Activated T-helper 17 cell treated with anti-CD3 and anti-CD28 coated beads, Interleukin-2, amount 50 U/mL, for 72 hours (primary cell): ENCODE measurements at regions not wholly inside any gene's neighbourhood (a gene's known extent, or its start where the extent isn't known, plus 50 kb on each side); places are given as distances from the start of the nearest gene placed in this dataset.

Experiments
- ATAC-seq: fragments of 150-1000 bp; cut with Tn5 transposase; replicated peaks from 2 replicates; pipeline ENCODE4 v1.10.0; 2021; ENCODE audit warnings: mild to moderate bottlenecking, moderate library complexity
- H3K27ac Mint-ChIP-seq: one replicate; pipeline ENCODE4 v1.8.0; 2022; ENCODE audit warnings: mixed read lengths
- H3K27me3 Mint-ChIP-seq: one replicate; pipeline ENCODE4 v1.8.0; 2022; ENCODE audit warnings: mixed read lengths
- H3K36me3 Mint-ChIP-seq: one replicate; pipeline ENCODE4 v1.8.0; 2022; ENCODE audit warnings: low read depth, mild to moderate bottlenecking, mixed read lengths
- H3K4me1 Mint-ChIP-seq: one replicate; pipeline ENCODE4 v1.8.0; 2022; ENCODE audit warnings: mixed read lengths
- H3K4me3 Mint-ChIP-seq: one replicate; pipeline ENCODE4 v1.8.0; 2022; ENCODE audit warnings: mild to moderate bottlenecking, mixed read lengths
- H3K9me3 Mint-ChIP-seq: one replicate; pipeline ENCODE4 v1.8.0; 2022; ENCODE audit warnings: mixed read lengths

DNA sequence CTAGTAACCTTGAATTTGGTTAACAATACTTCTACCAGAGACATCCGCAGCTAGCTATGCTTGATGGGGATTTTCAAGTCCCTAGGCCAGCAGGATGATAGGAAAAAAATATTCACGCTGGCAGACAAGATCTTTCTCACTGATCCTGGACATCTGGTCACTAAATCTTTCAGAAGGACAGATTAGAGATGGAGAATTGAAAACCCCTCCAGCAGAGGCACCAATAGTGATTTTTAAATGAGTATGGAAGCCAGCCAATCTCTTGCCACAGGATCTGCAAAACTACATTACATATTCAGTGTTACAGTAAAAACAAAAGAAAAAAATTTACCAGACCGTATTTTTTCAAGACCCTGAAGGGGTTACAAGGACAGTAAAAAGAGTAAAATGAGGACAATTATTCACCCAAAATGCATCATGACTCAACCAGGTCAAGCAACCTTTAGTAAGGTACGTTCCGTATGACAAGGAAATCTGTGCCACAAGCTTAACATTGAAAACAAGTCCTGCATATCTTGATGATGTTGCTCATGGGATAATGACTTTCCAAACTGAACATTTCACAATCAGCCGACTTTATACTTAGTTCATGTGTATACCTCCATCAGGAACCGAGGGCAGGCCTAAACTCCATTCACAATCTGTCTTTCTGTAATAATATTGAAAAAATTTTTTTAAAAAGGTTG lies 239.5 kb downstream of the GXYLT1 start:
- Mint-ChIP-seq H3K4me3 (no peak overlapping the region), H3K36me3 (no peaks in the 10 kb centered on the region), H3K9me3 (no peaks in the 10 kb centered on the region), H3K27ac (no peak overlapping the region), H3K27me3 (peaks cover 3% of the 10 kb centered on the region), H3K4me1 (peaks cover 5% of the 10 kb centered on the region)
- no peak for ATAC-seq

- Mint-ChIP-seq H3K27ac (no peak overlapping the region), H3K4me3 (no peak overlapping the region), H3K4me1 (peaks cover 5% of the 10 kb centered on the region), H3K36me3 (no peaks in the 10 kb centered on the region), H3K27me3 (peaks cover 3% of the 10 kb centered on the region), H3K9me3 (no peaks in the 10 kb centered on the region)
- no peak for ATAC-seq
These were observed 240.6 kb downstream of the GXYLT1 start for GRCh38 chr12:41904041-41904440.

DNA sequence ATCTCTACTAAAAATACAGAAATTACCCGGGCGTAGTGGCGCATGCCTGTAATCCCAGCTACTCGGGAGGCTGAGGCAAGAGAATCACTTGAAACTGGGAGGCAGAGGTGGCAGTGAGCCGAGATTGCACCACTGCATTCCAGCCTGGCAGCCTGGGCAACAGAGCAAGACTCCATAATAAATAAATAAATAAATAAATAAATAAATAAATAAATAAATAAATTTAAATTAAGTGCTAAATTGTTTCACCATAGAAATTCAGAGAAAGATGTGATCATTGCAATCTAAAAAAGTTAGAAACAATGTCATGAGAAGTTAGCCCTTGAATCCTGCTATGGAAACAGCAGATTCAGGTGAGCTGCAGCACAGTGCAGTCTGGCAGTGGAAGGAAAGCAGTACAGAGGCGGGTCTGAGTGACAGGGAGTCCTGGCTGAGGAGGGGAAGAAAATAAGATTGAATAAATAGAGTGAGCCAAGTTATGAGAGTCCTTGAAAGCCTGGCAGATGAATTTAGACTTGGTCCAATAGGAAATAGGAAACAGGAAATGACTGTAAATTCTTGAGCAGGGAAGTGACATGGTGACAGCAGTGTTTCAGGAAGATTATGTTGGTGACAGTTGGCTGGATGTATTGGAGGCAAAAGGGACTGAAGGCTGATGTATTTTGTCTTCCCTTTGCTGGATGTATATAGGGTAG lies 241.5 kb downstream of the GXYLT1 start:
- Mint-ChIP-seq H3K27ac (no peak overlapping the region), H3K4me3 (no peak overlapping the region), H3K27me3 (peaks cover 1% of the 10 kb centered on the region), H3K4me1 (peaks cover 2% of the 10 kb centered on the region), H3K9me3 (no peaks in the 10 kb centered on the region), H3K36me3 (no peaks in the 10 kb centered on the region)
- ATAC-seq: no peak

- Mint-ChIP-seq H3K9me3 (no peaks in the 10 kb centered on the region), H3K4me3 (no peak overlapping the region), H3K27me3 (peaks cover 6% of the 10 kb centered on the region), H3K4me1 (no peaks in the 10 kb centered on the region), H3K27ac (no peak overlapping the region), H3K36me3 (no peaks in the 10 kb centered on the region)
- no peak for ATAC-seq
These were observed 245.1 kb downstream of the GXYLT1 start for GRCh38 chr12:41899577-41899976.

DNA sequence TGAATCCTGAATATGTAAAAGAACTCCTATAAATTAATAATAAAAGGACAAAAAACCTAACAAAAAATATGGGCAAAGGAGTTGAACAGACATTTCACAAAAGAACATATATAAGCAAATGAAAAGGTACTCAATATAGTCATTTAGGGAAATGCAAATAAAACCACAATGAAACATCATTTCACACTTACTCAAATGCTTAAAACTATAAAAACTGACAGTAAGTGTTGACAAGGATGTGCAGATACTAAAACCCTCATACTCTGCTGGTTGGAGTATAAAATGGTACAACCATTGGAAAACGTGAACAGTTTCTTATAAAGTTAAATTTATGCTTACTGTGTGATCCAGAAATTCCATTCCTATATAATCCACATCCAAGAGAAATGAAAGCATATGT lies 247.1 kb downstream of the GXYLT1 start:
- no peaks in the 10 kb centered on the region for H3K9me3 Mint-ChIP-seq
- H3K36me3 Mint-ChIP-seq: no peaks in the 10 kb centered on the region
- H3K4me1 Mint-ChIP-seq: no peaks in the 10 kb centered on the region
- peaks cover 6% of the 10 kb centered on the region for H3K27me3 Mint-ChIP-seq
- no peak overlapping the region for H3K4me3 Mint-ChIP-seq
- H3K27ac Mint-ChIP-seq: no peak overlapping the region
- ATAC-seq: peak; percentile 82

DNA sequence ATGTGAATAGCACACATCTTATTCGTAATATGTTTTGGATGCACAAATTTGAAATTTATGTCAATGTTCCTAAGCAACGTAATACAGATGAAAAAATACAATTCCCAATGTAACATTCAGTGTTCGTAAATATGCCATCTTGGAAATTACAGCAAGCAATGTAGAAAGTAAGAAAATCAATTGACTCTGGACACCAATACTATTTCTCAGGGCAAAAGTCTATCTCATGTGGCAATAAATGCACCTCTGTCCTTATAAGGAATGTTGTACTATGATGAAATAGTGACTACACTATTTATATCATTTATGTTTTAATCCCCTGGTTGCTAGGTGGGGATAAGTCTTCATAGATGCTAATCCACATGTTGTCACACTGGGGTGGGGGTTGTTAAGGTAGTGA lies 251.2 kb downstream of the GXYLT1 start:
- Mint-ChIP-seq H3K27me3 (peaks cover 6% of the 10 kb centered on the region), H3K36me3 (no peaks in the 10 kb centered on the region), H3K4me1 (no peaks in the 10 kb centered on the region), H3K9me3 (no peaks in the 10 kb centered on the region), H3K27ac (no peak overlapping the region), H3K4me3 (no peak overlapping the region)
- no peak for ATAC-seq

GRCh38 chr12:41892302-41892701 lies 252.4 kb downstream of the GXYLT1 start:
- H3K27ac Mint-ChIP-seq: no peak overlapping the region
- no peaks in the 10 kb centered on the region for H3K36me3 Mint-ChIP-seq
- H3K27me3 Mint-ChIP-seq: peaks cover 6% of the 10 kb centered on the region
- no peak for ATAC-seq
- H3K4me3 Mint-ChIP-seq: no peak overlapping the region
- no peaks in the 10 kb centered on the region for H3K9me3 Mint-ChIP-seq
- no peaks in the 10 kb centered on the region for H3K4me1 Mint-ChIP-seq

DNA sequence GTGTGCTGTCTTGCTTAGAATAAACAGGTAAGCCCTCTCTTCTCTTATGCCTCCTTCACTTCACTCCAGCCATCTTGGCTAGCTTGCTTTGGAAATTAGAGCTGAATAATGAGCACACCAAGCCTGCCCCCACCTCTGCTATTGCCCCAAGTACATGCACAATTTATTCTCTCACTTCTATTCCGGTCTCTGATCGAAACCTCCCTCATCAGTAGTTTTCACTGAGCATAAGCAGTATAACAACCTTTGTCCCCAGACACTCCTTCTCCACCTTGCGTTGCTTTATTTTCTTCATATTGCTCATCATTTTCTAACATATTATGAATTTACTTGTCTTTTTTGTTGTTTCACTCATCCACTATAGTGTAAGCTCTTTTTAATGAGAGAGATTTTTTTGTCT lies 253.4 kb downstream of the GXYLT1 start:
- H3K27ac Mint-ChIP-seq: no peak overlapping the region
- no peaks in the 10 kb centered on the region for H3K36me3 Mint-ChIP-seq
- H3K4me1 Mint-ChIP-seq: no peaks in the 10 kb centered on the region
- H3K4me3 Mint-ChIP-seq: no peak overlapping the region
- no peak for ATAC-seq
- H3K9me3 Mint-ChIP-seq: no peaks in the 10 kb centered on the region
- H3K27me3 Mint-ChIP-seq: peaks cover 16% of the 10 kb centered on the region

DNA sequence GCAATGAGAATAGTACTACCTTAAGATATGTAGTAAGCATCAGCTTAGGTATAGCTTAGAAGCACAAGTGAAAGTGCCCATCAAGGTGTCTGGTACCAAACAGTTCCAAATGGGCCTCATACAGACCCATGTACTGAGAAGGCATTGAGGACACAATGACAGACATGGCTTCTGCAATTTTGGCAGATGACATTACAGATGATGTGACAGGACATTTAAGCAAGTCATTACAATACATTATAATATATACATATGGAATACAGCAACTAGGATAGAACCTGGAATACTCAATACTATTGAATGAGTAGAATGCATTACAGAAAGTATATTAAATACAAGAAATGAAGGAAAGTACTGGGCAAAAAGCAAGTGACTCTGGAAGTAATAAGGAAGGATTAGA lies 256.4 kb downstream of the GXYLT1 start:
- Mint-ChIP-seq H3K27me3 (peaks cover 15% of the 10 kb centered on the region), H3K27ac (no peak overlapping the region), H3K9me3 (no peaks in the 10 kb centered on the region), H3K4me3 (no peak overlapping the region), H3K4me1 (no peaks in the 10 kb centered on the region), H3K36me3 (no peaks in the 10 kb centered on the region)
- no peak for ATAC-seq

DNA sequence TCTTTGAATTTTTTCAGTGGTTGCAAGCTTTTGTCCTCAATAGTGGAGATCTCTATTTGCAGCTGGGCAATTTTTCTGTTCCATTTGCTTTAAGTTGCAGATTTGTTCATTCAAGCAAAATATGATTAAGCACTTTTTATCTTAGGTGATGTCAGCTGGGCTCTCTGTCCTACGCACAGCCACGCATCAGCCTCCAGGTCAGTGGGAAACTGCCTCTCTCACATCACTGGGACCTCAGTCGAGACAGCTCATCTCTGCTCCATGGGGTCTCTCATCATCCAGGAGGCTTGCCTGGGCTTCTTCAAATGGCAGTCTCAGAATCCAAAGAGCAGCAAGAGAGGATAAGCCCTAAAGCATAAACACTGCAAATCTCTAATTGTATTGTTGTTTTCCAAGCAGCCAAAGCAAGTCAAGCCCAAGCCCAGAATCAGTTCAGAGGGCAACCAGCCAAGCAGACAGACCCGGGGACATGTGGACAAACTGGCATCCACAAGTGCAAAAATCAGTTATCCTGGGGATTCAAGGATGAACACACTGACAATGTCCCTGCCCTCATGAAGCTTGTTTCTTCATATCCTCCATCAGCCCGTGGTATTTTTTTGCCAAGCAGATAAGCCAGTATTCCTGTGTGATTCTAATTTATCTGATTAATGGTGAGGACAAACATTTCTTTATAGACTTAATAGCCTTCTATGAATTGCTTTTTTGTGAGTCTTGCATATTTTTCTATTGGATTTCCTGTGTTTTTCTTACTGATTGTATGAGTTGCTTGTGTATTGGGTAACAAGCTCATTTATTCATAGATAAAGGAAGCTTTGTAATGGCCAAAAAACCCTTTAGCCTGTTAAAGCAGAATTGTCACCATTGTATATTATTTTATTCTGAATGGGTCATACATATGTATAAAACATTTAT lies 262.5 kb downstream of the GXYLT1 start:
- Mint-ChIP-seq H3K4me1 (no peaks in the 10 kb centered on the region), H3K9me3 (no peaks in the 10 kb centered on the region)

DNA sequence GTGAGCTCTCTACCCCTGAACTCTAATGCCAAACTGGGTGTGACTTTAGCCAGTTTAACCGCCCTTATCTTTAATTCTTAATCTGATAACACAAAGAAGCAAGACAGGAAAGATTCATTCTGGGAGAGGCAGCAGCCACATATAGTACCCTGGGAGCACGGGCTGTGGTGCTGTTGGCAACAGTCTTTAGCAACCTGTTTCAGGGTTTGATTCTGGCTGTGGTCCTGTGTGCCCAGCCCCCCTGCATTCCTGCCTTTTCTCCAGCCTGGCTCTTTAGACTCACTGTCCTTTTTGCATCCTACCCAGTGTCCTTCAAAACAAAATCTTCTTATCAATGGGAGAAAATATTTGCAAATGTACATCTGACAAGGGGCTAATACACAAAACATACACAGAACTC lies 275.2 kb downstream of the GXYLT1 start:
- H3K27ac Mint-ChIP-seq: no peak overlapping the region
- H3K9me3 Mint-ChIP-seq: peaks cover 5% of the 10 kb centered on the region
- peaks cover 7% of the 10 kb centered on the region for H3K27me3 Mint-ChIP-seq
- no peaks in the 10 kb centered on the region for H3K36me3 Mint-ChIP-seq
- H3K4me1 Mint-ChIP-seq: no peaks in the 10 kb centered on the region
- H3K4me3 Mint-ChIP-seq: no peak overlapping the region
- no peak for ATAC-seq

More for the DNA sequence above, 262.5 kb downstream of the GXYLT1 start:
- no peak for ATAC-seq
- Mint-ChIP-seq H3K36me3 (no peaks in the 10 kb centered on the region), H3K4me3 (no peak overlapping the region), H3K27ac (no peak overlapping the region), H3K27me3 (peaks cover 14% of the 10 kb centered on the region)

GRCh38 chr12:41866878-41867430 lies 277.7 kb downstream of the GXYLT1 start:
- ATAC-seq: no peak
- Mint-ChIP-seq H3K4me3 (no peak overlapping the region), H3K27me3 (peaks cover 9% of the 10 kb centered on the region), H3K27ac (no peak overlapping the region), H3K36me3 (no peaks in the 10 kb centered on the region), H3K9me3 (peaks cover 6% of the 10 kb centered on the region), H3K4me1 (no peaks in the 10 kb centered on the region)

- H3K9me3 Mint-ChIP-seq: no peaks in the 10 kb centered on the region
- H3K27me3 Mint-ChIP-seq: peaks cover 3% of the 10 kb centered on the region
- no peaks in the 10 kb centered on the region for H3K4me1 Mint-ChIP-seq
- no peak overlapping the region for H3K27ac Mint-ChIP-seq
- H3K4me3 Mint-ChIP-seq: no peak overlapping the region
- no peak for ATAC-seq
- no peaks in the 10 kb centered on the region for H3K36me3 Mint-ChIP-seq
These were observed 288.4 kb downstream of the GXYLT1 start for GRCh38 chr12:41856228-41856627.

- no peak overlapping the region for H3K27ac Mint-ChIP-seq
- H3K36me3 Mint-ChIP-seq: no peaks in the 10 kb centered on the region
- H3K4me3 Mint-ChIP-seq: no peak overlapping the region
- peaks cover 3% of the 10 kb centered on the region for H3K27me3 Mint-ChIP-seq
- no peak for ATAC-seq
- H3K4me1 Mint-ChIP-seq: no peaks in the 10 kb centered on the region
- peaks cover 3% of the 10 kb centered on the region for H3K9me3 Mint-ChIP-seq
These were observed 294.6 kb downstream of the GXYLT1 start for GRCh38 chr12:41850046-41850445.
